ENCODE measurements at regions not wholly inside any gene's neighbourhood (a gene's known extent, or its start where the extent isn't known, plus 50 kb on each side); places are given as distances from the start of the nearest gene placed in this dataset.
"Not testable (repeated sequence)": the region's sequence is repeated elsewhere in the genome, so short reads cannot be mapped to it uniquely, and the experiment has no call there.

DNA sequence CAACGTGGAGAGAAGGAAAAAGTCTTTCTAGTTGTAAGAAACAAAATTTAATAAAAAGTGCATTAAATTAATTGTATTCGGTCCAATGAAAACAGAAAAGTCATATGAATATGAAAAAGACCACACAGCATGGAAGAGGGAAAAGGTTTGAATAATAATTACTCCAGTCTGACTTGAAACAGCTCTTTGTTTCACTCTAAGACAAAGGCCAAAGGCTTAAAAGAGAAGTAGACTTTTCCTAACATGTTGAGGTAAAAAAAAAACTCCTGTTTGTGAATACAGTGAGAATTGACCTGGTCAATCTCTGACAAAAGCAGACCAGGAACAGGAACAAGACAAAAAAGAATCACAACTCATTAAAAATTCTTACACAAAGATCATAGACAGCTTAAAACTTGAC, 429.8 kb downstream of the TOX3 start:
- no peak for TF ChIP-seq CTCF (IDR thresholded peaks at IDR 0.05; ENCODE audit: insufficient read depth, missing control alignments)
- DNase-seq (ENCODE audit: insufficient read length, low spot score), result no peak
- FAIRE-seq, result no peak

DNA sequence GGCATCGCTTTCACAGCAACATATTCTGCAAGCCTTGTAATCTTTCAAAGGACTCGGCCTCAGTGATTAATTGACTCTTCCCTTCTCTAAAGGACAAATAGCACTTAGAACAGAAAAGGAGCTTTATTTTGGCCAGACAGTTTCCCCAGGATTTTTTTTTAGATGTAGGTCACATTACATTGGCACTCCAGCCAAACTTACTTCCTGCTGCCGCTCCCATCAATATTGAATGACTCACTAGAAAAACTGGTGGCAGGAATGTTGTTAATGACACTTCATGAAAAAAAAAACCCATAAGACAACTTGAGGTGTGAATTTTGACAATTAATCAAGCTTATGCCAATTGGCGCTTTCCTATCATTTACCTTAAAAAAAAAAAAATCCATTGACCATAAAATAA, 432.6 kb downstream of the TOX3 start:
- no peak for DNase-seq (ENCODE audit: insufficient read length, low spot score)
- FAIRE-seq, result no peak

DNA sequence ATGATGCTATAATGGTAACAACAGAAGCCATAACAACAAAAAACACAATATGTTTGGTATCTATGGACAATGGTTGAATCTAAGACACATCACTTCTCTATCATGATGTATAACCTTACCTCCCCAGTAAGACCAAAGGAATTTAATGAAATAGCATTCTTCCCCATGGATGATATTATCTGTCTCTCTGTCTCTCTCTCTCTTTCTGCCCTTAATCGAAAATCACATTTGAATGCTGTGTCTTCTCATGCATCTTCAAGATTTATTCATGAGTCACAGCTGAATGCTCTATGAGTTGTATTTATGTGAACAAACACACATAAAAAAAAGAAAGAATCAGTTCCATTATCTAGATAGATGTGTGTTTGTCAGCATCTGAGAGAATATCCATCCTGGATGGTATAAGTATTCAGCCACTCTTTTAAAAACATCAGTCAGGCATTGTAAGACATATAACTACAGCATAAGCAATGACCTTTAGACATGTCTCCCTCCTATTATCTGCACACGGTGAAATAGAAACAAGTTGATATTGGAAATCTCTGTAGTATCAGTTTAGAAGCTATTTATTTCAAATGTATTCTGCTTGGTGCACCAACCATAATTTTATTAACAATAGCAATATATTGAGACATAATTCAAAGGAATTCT, 433.3 kb downstream of the TOX3 start:
- FAIRE-seq (no peak), DNase-seq (ENCODE audit: insufficient read length, low spot score) (no peak)
- no peak for TF ChIP-seq CTCF (IDR thresholded peaks at IDR 0.05; ENCODE audit: insufficient read depth, missing control alignments)

More for the DNA sequence above, 432.6 kb downstream of the TOX3 start:
- TF ChIP-seq CTCF (IDR thresholded peaks at IDR 0.05; ENCODE audit: insufficient read depth, missing control alignments), result no peak

DNA sequence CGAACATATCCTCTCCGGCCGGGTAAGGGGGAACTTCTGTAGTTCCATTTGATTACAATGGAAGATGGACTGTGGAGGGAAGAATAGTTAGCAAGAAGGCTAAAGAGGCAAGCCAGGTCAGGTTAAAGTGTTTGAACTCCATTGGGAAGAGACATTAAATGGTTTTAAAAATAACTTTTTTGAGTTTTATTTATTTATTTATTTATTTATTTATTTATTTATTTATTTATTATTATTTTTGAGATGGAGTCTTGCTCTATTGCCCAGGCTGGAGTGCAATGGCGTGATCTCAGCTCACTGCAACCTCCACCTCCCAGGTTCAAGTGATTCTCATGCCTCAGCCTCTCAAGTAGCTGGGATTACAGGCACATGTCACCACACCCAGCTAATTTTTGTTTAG, 441.9 kb downstream of the TOX3 start:
- not testable (repeated sequence) for FAIRE-seq

DNA sequence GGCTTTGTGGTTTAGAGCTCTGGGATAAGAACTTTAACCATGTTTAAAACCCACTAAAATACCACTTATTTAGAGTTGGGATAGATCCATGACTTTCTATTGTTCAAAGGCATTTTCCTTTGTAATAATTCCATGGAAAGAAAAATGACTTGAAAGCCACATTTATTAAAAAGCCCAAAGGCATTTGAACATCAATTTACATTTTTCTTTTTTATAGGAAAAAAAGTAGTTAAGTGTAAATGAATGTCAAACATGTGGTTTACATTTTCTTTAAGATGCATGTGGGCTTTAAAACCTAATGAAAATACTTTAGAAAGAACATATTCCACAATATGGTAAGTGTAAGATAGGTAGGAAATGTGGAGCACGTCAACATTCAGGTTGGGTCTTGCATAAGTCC, 443.2 kb downstream of the TOX3 start:
- no peak for DNase-seq (ENCODE audit: insufficient read length, low spot score)
- FAIRE-seq, result no peak
- TF ChIP-seq CTCF (IDR thresholded peaks at IDR 0.05; ENCODE audit: insufficient read depth, missing control alignments), result no peak

More for the DNA sequence above, 441.9 kb downstream of the TOX3 start:
- DNase-seq (ENCODE audit: insufficient read length, low spot score), result not testable (repeated sequence)

GRCh38 chr16:52101246-52101645, 445.7 kb downstream of the TOX3 start:
- TF ChIP-seq CTCF (IDR thresholded peaks at IDR 0.05; ENCODE audit: insufficient read depth, missing control alignments), result no peak
- DNase-seq (ENCODE audit: insufficient read length, low spot score) (no peak), FAIRE-seq (no peak)

DNA sequence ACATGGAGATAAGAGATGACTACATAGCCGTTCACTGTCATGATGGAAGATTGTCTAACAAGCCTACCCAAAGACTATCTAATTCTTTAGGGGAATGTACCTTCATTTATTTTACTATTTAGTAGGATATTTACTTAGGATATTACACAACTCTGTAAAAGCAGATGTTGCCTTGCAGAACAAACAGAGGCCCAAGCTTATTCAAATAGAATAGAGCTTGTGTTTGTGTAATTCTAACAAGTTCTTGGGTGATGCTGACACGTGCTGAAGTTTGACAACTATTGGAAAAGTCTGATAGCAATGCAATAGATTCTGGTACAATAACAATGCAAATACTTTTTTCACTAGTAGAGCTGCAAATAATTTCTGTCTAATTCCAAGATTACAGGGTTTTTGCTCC, 447.6 kb downstream of the TOX3 start:
- no peak for TF ChIP-seq CTCF (IDR thresholded peaks at IDR 0.05; ENCODE audit: insufficient read depth, missing control alignments)
- no peak for FAIRE-seq
- DNase-seq (ENCODE audit: insufficient read length, low spot score), result no peak

DNA sequence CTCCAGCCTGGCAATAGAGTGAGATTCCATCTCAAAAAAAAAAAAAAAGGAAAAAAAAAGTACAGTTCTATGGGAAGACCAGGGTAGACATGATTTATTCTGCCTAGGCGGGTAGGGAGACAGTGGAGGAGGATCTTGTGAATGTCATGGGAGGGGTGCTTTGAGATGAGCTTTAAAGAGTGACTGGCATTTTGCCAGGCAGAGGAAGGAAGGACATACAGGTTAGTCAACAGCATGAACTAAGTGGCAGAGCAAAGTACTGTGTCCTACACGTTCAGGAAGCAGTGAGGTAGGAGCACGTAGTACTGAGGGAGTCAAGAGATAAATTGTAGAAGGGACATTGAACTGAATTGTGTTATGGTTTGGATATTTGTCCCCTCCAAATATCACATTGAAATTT, 451.5 kb downstream of the TOX3 start:
- no peak for FAIRE-seq
- TF ChIP-seq CTCF (IDR thresholded peaks at IDR 0.05; ENCODE audit: insufficient read depth, missing control alignments), result no peak
- no peak for DNase-seq (ENCODE audit: insufficient read length, low spot score)
